HG02973 (cell line): ENCODE measurements at regions not wholly inside any gene's neighbourhood (a gene's known extent, or its start where the extent isn't known, plus 50 kb on each side); places are given as distances from the start of the nearest gene placed in this dataset.

ENCODE experiments used
- ATAC-seq: cut with Tn5 transposase; IDR thresholded peaks from one replicate; pipeline ENCODE4 v1.9.1; 2021; ENCODE audit warnings: moderate library complexity; ENCODE audit not compliant: unreplicated experiment

DNA sequence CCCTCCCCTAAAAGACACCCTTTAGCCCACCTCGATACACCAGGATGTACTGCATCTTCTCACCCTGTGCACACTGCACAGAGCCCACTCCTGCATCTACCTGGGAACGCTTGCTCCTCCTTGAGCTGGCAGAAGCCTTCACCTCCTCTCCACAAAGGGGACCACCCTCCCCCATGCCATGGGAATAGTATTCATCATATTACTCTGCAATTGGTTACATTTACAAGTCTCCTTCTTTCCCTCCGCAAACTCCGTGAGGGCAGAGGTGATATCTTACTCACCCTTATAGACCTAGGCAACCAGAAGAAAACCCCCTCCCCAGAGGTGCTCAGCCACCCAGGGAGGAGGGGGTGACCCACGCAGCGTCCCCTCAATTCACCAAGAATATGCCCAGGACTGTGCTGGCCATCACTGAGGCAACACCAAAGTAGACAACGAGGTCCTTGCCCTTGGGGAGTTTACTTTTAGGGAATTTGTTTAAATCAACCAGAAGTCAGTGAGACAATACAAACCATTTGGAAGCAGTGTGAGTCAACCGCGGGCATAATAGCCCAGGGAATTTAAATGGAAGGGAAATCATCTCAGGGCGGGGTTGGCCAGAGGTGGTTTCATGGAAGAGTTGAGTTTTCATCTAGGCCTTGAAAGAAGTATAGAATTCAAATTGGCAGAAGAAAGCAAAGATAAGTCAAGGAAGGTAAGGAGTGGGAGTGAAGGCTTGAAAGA lies 214.5 kb downstream of the BARX2 start:
- no peak for ATAC-seq

DNA sequence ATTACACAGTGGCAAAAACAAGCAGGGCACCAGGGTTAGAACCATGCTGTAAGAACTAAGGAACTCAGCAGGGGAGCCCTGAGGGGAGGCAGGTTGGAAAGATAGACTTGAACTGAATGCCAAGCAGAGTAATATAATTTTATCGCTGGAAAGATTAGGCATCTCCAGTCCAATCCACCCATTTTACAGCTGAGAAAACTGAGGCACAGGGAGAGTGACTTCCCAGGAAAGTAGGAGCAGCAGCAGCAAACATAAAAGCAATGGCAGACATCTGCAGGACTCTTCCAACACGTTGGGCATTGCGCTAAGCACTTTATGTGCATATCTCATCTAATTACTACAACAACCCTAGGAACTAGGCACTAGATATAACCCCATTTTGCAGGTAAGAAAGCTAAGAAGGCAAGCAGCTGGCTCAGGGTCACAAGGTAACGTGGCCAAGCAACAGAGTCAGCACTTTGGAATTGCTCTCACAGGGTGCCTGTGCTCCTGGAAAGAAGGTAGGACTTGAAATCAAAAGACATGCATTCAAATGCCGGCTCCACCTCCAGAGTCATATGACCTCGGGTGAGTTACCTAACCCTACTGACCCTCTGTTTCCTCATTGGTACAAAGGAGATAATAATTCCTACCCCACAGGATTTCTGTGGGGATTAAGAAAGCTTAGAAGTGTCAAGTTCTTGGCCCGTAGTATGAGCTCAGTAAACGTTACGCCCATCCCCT lies 215.3 kb downstream of the BARX2 start:
- no peak for ATAC-seq

DNA sequence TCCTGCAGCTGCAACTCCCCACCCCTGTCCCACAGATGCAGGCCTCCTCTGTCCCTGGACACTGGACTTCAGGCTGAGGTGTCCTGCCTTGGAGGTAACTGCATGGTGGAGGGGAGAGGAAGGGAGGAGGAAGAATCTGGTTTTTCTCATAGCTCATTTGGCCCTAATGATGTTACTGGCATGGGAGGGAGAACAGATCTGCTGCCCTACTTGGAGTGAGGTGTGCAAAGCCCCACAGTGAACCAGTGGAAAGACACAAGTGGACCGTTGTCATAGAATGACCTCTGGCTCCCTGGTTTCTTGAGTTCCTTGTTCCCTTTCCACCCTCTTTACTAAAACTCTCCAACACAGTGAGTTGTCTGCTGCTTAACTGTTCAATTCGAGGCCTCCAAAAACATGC lies 215.9 kb downstream of the BARX2 start:
- no peak for ATAC-seq

DNA sequence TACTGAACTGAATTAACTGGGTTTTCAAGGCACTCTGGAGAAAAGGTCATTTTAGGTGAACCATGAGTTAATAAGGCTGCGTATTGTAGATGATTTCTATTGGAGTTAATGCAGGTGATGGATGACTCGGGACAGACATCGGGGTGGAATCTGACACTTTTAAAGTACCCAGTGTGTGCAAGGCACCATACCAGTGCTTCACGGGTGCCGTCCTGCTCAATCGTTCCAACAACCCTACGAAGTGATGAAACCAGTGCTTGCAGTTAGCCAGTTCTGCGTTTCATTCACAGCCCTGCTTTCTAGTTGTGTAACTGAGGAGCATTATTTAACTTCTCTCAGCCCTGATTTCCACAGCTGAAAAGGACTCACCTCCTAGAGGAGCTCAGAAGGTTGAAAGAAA lies 216.5 kb downstream of the BARX2 start:
- no peak for ATAC-seq

DNA sequence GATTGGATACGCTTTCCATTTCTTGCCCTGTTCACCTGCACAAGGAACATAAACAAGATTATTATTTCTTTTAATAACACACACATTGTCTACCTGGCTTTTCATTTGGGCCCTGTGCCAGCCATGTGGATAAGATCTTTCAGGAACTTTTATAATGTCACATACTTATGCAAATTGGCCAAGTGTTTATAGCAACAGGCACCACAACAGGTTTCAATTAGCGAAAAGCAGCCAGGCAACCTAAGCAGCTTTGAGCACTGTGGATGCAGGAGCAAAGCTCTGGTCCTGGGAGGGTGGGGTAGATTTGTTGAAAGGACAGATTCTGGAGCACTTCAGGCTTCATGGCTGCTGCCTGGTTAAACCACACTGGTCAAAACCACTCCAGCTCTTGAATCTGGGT lies 217.4 kb downstream of the BARX2 start:
- ATAC-seq = no peak

DNA sequence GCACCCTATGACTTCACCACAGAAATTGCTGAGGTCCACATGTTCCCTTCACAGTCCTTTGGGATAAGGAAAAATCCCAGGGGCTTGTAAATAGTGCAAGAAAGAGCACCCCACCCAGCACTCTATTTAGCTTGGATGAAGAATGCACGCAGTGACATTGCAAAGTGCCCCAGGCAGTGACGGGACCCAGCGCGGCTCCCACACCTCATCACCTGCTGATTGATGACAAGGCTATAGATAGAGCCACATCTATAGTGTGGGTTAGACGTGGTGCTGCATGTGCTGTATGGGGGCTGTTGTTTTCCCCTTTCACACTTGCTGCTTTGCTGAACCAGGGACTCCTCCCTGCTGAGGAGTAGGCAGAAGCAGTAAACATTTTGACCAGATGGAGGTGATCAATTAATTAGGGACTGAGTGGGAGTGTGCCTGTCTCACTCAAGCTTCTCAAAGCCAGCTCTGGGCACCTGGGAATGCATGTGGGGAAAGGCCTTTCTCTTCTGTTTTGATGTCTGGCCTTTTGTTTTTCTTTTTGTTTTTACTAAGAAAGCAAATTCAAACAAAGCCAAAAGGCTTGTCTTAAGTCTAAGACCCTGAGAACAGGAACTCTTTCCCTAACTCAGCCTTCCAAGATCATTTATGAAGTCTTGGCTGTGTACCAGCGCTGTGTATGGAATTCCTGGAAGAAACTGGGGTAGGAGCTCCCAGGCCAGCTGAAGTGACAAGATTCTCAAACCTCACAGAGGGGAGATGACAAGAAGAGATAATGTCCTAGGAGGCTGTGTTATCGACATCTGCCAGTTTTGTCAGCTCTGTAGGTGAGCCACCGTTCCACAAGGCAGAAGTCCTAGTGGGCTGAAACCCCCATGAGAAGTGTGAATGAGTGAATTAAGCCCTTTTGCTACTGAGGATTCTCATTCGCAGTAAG lies 219.7 kb downstream of the BARX2 start:
- no peak for ATAC-seq

DNA sequence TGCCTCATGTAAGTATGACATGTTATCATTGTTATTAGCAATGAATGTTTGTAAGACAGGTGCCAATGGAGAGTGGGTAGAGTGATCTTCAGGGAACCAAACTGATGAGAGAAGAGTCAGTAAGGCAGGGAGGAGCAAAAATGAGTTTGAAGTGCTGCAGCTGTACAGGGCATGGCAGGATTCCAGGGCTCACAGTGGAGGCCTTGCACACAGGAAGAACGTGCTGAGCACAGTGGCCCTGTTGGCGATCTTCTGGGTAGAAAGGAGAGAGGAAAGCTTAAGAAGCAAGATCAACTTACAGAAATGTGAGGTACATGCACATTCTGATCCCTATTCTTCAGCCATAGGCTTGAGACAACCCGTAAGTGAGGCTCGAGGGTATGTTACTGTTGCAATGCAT lies 219.3 kb upstream of the TMEM45B start:
- ATAC-seq = no peak

DNA sequence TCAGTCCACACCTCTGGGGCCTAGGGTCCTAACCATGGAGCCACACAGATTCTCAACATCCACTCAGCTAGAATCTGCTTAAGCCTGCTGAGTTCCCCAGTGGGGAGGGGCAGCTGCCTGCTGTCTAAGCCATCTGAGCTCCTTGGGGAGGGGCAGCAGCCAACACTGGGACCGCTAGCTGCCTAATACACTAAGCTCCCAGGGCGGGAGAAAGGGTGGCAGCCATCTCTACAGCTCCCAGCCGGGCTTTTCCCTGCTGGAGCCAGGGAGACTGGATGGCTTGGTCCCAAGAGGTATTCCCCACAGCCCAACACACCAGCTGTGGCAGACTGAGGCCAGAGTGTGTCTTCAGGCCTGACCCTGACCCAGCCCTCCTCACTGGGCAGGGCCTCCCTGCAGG lies 217.3 kb upstream of the TMEM45B start:
- no peak for ATAC-seq

DNA sequence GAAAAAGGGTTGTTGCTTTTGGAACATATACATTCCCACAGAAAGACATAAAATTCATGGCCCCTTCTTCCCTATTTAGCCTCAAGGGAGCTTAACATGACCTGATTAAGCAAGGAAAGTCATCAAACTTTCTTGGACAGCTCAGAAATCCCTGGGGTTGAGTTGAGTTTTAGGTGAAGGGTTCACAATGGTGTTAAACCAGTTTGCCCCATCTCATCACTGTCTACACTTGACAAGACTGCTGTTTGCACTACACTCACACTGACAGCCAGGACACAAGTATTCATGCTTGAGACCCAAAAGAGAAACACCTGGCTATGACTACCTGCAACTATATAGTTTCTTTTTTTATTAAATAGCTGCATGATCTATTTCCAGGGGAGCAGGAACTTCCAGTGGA lies 209.8 kb upstream of the TMEM45B start:
- no peak for ATAC-seq

DNA sequence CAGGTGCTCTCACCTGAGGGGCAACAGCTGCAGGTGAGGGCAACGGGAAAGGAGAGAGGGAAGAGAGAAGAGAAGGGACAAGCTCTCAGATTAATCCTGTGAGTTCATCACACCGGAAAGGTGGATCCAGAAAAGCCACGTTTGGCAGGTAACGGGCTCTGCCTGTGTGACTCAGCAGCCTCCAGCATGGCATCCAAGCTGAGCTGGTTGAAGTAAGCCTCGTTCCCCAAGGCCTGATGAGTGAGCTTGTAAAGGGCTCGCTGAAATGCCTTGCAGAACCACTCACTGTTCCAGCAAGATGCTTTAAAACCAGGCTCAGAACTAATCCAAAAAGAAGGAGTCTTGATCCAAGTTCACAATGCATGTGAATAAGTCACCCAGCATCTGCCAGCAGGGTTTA lies 206.9 kb upstream of the TMEM45B start:
- ATAC-seq = no peak

DNA sequence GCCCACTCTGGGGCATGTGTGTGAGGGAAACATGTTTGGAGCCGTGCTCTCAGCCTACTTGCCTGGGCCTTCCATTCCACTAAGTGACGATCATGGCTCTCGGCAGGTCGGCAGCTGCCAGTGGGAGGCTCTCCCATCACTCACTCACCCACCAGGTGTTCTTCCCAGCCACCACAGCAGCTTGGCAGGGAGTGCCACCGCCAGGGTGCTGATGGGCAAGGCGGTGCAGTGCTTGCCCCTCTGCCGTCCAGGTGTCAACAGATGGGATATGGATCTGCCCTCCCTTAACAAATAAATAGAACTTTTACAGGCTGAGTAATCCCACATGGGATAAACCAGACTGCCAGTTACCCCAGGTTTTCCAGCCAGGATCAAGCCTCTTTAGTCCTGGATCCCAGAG lies 205.5 kb upstream of the TMEM45B start:
- no peak for ATAC-seq

DNA sequence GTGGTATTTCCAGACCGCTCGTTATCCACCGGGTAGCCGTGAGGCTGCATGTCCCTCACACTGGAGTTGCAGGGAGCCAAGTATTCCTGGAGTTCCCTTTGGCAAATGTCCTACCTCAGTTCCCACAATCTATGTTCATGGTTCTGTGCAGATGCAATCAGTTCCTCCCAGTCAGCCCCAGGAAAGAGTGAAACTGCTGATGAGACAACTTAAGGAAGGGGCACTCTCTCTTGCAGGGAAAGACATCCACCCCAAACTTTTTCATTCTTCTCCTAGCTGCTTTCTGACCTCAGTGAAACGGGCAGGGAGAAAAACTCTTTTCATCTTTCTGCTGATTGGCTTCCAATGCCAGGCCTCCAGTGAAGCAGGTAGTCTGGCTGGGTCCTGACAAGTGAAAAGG lies 205.1 kb upstream of the TMEM45B start:
- ATAC-seq = no peak

DNA sequence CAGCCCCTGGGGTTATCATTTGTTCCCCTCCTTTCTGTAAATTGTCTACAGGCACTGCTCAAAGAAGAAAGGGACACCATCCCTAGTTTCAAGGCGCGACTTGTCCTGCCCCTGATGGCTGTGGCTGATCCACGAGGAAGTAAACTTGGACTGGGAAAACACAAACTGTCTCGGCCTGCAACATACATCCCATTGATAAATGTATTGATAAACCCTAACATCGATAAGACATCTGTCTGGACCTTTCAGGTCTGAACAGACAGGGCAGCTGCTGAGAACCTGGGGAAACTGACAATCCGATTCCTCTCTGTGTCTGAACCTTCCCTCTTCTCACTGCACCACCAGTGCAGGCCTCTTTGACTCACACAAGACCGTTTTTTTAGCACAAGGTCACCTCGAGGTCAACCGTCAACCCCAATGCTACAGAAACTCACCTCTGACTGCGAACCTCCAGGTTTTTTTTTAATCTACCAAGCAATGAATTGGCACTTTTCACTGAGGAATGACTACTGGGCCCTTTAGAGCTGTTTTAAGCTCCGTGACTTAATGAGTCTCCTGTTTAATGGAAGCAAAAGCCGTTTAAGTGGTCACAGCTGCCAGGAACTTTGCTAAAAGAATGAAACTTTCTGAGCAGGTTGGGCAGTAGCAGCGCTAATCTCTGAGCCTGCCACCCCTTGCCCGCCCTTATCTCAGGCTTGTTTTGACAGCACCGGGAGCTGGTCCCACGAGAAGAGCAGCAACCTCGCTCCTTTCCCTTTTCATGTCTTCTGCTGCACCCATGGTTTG lies 203.8 kb upstream of the TMEM45B start:
- no peak for ATAC-seq

DNA sequence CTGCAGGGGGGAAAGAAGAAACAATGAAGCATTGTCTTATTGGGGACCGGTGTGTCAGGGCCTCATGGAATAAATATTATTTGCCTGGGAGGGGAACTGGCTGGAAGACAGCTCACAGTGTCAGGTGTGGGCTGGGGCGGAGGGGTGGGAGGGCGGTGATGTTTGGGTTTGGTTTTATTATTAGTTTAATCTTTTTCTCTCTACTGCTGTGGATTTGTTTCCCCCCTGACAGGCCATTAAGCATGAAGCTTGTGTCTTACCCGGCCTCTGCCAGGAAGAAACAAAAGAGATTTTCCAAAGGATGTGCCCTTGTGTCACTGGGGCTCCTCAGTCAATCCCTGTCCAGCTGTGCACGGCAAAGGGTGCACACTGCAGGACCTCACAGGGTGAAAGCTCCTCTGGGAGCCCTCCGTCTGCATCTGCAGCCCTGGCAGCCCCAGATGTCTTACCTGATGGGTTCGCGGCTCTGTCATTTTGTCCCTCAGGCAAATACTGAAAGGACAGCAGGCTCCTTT lies 203.1 kb upstream of the TMEM45B start:
- ATAC-seq = no peak

DNA sequence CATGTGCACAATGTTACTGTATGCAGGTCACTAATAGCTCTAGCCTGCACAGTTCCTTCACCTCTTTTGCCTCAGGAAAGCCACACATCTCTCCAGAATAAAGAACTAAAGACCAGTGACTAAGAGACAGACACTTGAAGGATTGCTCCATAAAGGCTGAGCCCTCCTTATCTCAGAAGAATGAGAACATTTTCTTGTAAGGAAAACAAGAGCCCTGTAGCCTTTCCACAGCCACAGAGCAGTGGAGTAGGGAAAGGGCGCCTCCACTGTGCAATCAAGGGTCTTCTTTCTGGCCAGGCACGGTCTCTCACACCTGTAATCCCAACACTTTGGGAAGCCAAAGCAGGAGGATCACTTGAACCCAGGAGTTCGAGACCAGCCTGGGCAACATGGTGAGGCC lies 202.6 kb upstream of the TMEM45B start:
- ATAC-seq = no peak

DNA sequence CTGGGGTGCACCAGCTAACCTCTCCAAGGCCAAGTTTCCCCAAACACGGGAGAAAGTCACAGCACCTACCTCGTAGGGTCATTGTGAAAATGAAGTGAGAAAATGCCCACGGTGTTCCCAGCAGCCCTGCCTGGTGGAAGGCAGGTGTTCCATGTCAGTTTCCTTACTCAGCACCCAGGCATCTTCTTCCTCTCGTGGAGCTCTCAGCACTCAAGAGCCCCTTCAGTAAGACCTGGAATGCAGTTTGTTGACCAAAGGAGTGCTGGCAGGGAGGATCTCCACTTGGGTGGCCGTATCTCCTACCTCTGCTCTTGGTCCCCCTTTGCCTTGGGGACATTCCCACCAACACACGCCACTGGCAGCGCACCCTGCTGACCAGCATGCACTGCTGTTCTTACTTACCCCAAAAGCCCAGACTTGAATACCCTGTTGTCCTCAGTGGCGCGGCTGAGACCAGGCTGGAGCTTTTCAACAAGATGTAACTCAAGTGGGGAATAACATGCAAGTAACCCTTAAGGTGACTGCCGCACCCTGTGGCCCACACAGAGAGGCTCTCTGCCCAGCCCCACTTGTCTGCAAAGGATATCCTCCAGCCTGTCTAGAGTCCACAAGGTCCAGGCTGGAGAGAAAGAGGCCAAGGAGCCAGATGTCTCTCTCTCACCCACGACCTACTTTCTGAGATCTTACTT lies 201.2 kb upstream of the TMEM45B start:
- no peak for ATAC-seq

DNA sequence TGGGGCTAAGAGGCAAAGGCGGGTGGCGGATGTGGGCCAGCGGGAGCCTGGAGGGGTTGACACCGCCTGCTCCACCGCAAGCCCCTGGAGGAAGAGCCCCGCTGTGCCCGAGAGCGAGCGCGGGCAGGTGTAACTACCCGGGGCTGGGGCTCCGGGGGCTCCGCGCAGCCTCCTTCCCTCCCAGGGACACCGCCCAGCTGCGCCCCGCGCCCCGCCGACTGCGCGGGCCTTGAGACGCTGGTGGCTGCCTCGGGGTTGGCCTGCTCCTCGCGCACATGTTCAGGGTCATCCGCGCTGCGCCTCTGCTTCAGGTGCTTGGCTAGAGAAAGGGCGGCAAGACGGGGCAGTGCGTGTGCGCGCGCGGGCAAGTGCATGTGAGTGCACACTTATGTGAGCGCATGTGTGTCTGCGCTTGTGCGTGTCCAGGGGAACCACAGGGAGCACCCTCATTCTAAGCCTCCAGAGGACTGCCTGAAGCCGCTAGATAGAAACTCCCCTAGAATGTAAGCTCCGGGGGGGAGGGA lies 197.5 kb upstream of the TMEM45B start:
- ATAC-seq = no peak

DNA sequence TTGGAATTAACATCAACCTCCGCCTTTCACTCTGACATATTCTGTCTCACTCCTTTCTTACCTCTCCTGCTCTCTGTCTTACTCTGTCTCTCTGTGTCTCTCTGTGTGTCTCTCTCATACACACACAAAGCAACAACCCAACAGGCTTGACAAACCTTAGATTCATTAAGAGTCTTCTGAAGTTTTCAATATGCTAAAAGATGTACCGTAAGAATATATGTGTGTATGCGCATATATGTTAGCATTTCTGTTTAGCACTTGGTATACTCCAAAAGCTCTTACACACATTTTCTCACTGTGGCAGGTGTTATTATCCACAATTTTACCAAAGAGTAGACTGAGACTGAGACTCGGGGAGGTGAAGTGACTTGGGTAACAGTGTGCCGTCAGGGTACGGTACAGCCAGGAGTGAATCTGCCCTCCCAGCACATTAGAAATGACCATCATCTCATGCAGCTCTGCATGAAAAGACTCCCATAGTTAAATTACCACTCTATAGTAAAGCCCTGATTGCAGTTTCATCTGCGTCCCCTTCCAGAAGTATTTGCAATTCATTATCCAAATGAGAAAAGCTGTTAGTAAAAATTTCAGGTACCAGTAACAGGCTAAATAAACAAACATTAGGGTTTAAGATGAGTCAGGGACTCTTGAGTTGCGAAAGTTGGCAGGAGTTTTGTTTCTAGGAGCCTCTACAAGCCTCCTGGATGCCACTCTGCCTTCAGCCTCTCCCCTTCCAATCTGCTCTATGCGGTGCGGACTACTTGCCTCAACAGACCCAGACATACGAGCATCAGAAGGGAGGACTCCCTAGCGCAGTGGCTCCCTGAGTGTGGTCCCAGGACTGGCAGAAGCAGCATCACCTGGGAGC lies 195.2 kb upstream of the TMEM45B start:
- ATAC-seq = no peak

DNA sequence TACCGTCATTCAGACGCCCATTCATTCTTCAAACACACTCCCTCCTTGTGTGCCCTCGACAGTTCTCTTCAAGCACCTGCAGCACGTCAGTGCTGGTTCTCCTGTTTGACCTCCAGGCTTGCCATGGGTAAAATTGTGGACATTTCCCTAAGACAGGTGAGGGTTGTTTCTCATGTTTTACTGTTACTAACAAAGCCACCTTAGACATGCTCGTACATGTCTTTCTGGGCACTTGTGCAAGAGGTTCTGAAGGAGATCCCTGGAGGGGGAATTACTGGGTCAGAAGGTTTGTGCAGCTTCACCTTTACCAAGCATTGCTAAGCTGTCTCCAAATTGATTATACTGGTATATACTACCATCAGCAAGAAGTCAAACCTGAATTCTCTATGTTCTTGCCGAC lies 189.7 kb upstream of the TMEM45B start:
- no peak for ATAC-seq
